SK-N-SH (cell line): ENCODE measurements at regions not wholly inside any gene's neighbourhood (a gene's known extent, or its start where the extent isn't known, plus 50 kb on each side); places are given as distances from the start of the nearest gene placed in this dataset.

Source experiments
- CTCF ChIA-PET: fragments of 300-600, 350-600 bp; formaldehyde crosslinking; extraction: SDS; loops from one replicate; lab custom pipeline; 2021; lab: Yijun Ruan, JAX
- POLR2A ChIA-PET: fragments of 350-600 bp; sonication (Branson Sonifier 250); formaldehyde crosslinking; extraction: SDS; loops from one replicate; lab custom pipeline; 2020; ENCODE audit warnings: antibody characterized with exemption, inconsistent platforms; lab: Yijun Ruan, JAX
- DNase-seq: peaks from one replicate; pipeline ENCODE4 v3.0.0; 2012
- H2AFZ ChIP-seq: fragments of 200-600 bp; sonication (generic); 2 replicates; pipeline ENCODE4 v1.8.1; 2016; ENCODE audit warnings: antibody characterized with exemption, mild to moderate bottlenecking, low read depth
- H3F3A ChIP-seq: fragments of 200-600 bp; sonication (generic); replicated peaks from 2 replicates; pipeline ENCODE3; 2016; ENCODE audit warnings: antibody characterized with exemption, mild to moderate bottlenecking; ENCODE audit not compliant: insufficient read depth
- H3K27ac ChIP-seq, 2 experiments: fragments of 200-500 bp in 1 of 2; fragments of 200-600 bp in 1 of 2; sonication (Bioruptor generic) in 1 of 2; sonication (generic), shearing (Covaris generic) in 1 of 2; 2 replicates each; pipeline versions ENCODE4 v1.5.1 to v1.6.1; 2014 to 2016; ENCODE audit warnings: low read depth in 2 of 2, inconsistent platforms in 1 of 2, low read length in 1 of 2, mild to moderate bottlenecking in 1 of 2, mixed read lengths in 1 of 2
- H3K27me3 ChIP-seq: fragments of 200-600 bp; sonication (generic), shearing (Covaris generic); 2 replicates; pipeline ENCODE4 v1.6.1; 2016; ENCODE audit warnings: mixed run types; ENCODE audit not compliant: insufficient read depth
- H3K36me3 ChIP-seq, 2 experiments: fragments of 200-500 bp in 1 of 2; fragments of 200-600 bp in 1 of 2; sonication (Bioruptor generic) in 1 of 2; sonication (generic) in 1 of 2; replicated peaks in 1 of 2; 2 replicates each; pipeline versions ENCODE3 to v1.5.1; 2014 to 2016; ENCODE audit warnings: low read length in 1 of 2, mild to moderate bottlenecking in 1 of 2; ENCODE audit not compliant: insufficient read depth in 2 of 2, control insufficient read depth in 1 of 2
- H3K4me1 ChIP-seq, 2 experiments: fragments of 200-500 bp in 1 of 2; fragments of 200-600 bp in 1 of 2; sonication (Bioruptor generic) in 1 of 2; sonication (generic), shearing (Covaris generic) in 1 of 2; 2 replicates each; pipeline versions ENCODE4 v1.5.1 to v1.6.1; 2014 to 2016; ENCODE audit warnings: low read depth in 1 of 2, low read length in 1 of 2, mixed run types in 1 of 2; ENCODE audit not compliant: insufficient read depth in 2 of 2, control insufficient read depth in 1 of 2
- H3K4me2 ChIP-seq: fragments of 200-600 bp; sonication (generic), shearing (Covaris generic); 2 replicates; pipeline ENCODE4 v1.6.1; 2017; ENCODE audit warnings: mixed run types
- H3K4me3 ChIP-seq, 2 experiments: fragments of 200-500 bp in 1 of 2; fragments of 200-600 bp in 1 of 2; sonication (Bioruptor generic) in 1 of 2; sonication (generic), shearing (Covaris generic) in 1 of 2; 2 replicates each; pipeline versions ENCODE4 v1.5.1 to v1.8.1; 2014 to 2016; ENCODE audit warnings: low read depth in 2 of 2, inconsistent platforms in 1 of 2, low read length in 1 of 2, mild to moderate bottlenecking in 1 of 2, mixed read lengths in 1 of 2, moderate library complexity in 1 of 2
- H3K79me2 ChIP-seq: fragments of 200-600 bp; sonication (generic); 2 replicates; pipeline ENCODE4 v1.8.1; 2017; ENCODE audit warnings: mild to moderate bottlenecking; ENCODE audit not compliant: insufficient read depth
- H3K9ac ChIP-seq: fragments of 200-600 bp; sonication (generic); 2 replicates; pipeline ENCODE4 v1.6.1; 2017; ENCODE audit warnings: mixed run types
- H3K9me2 ChIP-seq: fragments of 200-600 bp; sonication (generic); 2 replicates; pipeline ENCODE4 v1.6.1; 2017; ENCODE audit warnings: mixed run types
- H3K9me3 ChIP-seq: fragments of 200-600 bp; sonication (generic); 2 replicates; pipeline ENCODE4 v1.6.1; 2017; ENCODE audit warnings: mixed run types, mild to moderate bottlenecking, moderate library complexity
- H4K20me1 ChIP-seq: fragments of 200-600 bp; sonication (generic); 2 replicates; pipeline ENCODE4 v1.6.1; 2017; ENCODE audit warnings: mild to moderate bottlenecking, mixed run types; ENCODE audit not compliant: insufficient read depth
- ELF1 ChIP-seq: IDR thresholded peaks from 2 replicates; pipeline ENCODE4 v1.4.0; 2012
- EZH2phosphoT487 ChIP-seq: fragments of 200-600 bp; sonication (generic); IDR thresholded peaks from 2 replicates; pipeline ENCODE4 v1.6.1; 2017; ENCODE audit warnings: low read depth, mixed run types, mild to moderate bottlenecking, antibody characterized with exemption, moderate library complexity, borderline replicate concordance
- FOSL2 ChIP-seq: IDR thresholded peaks from 2 replicates; pipeline ENCODE4 v1.4.0; 2012; ENCODE audit warnings: low read depth, mild to moderate bottlenecking, moderate library complexity, borderline replicate concordance
- IRF3 ChIP-seq: fragments of 150-350 bp; IDR thresholded peaks from 2 replicates; pipeline ENCODE4 v1.6.1; 2016; ENCODE audit warnings: mild to moderate bottlenecking, low read depth, low read length
- JUND ChIP-seq: IDR thresholded peaks from 2 replicates; pipeline ENCODE4 v1.4.0; 2012
- NFIC ChIP-seq: IDR thresholded peaks from 2 replicates; pipeline ENCODE4 v1.4.0; 2012; ENCODE audit warnings: borderline replicate concordance
- RCOR1 ChIP-seq: fragments of 150-350 bp; IDR thresholded peaks from 2 replicates; pipeline ENCODE4 v1.6.1; 2017; ENCODE audit warnings: antibody characterized with exemption, low read length
- REST ChIP-seq: IDR thresholded peaks from 2 replicates; pipeline ENCODE4 v1.6.1; 2012; ENCODE audit warnings: mild to moderate bottlenecking, low read depth, low read length, moderate library complexity
- RXRA ChIP-seq: IDR thresholded peaks from 2 replicates; pipeline ENCODE4 v1.4.0; 2012; ENCODE audit warnings: low read depth, mild to moderate bottlenecking, borderline replicate concordance
- TEAD4 ChIP-seq: IDR thresholded peaks from 2 replicates; pipeline ENCODE4 v1.4.0; 2012; ENCODE audit warnings: mild to moderate bottlenecking, borderline replicate concordance; ENCODE audit not compliant: insufficient read depth
- YY1 ChIP-seq: IDR thresholded peaks from 2 replicates; pipeline ENCODE4 v1.4.0; 2012; ENCODE audit warnings: low read depth, mild to moderate bottlenecking
- ZBTB33 ChIP-seq: IDR thresholded peaks from 2 replicates; pipeline ENCODE4 v1.4.0; 2012; ENCODE audit warnings: low read depth, borderline replicate concordance
- WGBS: methylation state at CpG from one replicate; pipeline ENCODE4 v1.1.6; 2017; ENCODE audit warnings: low lambda C conversion rate; 5-methylcytosine and 5-hydroxymethylcytosine counted together
- TF ChIP-seq, protein P1 (sequence below): IDR thresholded peaks from 2 replicates; pipeline ENCODE4; 2012
- TF ChIP-seq, protein P2 (sequence below): IDR thresholded peaks from 2 replicates; pipeline ENCODE4 v1.4.0; 2012; ENCODE audit warnings: low read depth

DNA sequence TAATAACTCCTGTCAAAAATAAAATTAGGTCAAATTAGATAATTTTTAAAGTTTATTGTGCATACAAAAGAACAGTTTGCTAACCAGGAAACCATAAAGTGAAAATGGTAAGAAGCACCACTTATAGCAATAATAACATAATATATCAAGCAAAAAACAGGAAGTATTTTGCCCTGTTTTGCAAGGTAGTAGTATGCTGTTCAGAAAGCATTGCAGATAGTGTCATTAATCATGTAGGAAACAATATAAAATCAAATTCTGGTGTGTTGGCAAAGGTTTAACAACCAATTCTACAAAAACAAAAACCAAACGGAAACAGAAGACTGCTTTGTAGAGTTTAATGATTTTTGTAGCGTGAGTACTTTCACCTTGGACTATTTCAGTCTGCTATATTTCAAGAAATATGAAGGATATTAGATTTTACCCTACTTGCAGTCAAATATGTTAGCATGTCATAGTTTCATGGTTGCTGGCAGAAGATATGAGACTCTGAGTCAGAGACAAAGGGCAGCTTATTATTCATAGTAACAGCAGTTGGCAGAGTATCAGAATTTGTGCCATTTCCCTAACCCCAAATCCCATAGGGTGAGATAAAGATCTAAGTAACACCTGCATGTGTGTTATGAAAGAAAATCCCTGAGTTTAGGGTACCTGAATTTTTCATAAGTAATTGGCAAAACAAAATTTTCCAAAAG is 729.0 kb upstream of the BRINP3 start:
- no peaks in the 10 kb centered on the region for H3K9me3 ChIP-seq
- no peak for TF ChIP-seq EZH2phosphoT487
- no peak for TF ChIP-seq NFIC
- TF ChIP-seq YY1, result no peak
- TF ChIP-seq RXRA, result no peak
- TF ChIP-seq RCOR1, result no peak
- TF ChIP-seq, protein P1, sequence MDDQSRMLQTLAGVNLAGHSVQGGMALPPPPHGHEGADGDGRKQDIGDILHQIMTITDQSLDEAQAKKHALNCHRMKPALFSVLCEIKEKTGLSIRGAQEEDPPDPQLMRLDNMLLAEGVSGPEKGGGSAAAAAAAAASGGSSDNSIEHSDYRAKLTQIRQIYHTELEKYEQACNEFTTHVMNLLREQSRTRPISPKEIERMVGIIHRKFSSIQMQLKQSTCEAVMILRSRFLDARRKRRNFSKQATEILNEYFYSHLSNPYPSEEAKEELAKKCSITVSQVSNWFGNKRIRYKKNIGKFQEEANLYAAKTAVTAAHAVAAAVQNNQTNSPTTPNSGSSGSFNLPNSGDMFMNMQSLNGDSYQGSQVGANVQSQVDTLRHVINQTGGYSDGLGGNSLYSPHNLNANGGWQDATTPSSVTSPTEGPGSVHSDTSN, result no peak
- TF ChIP-seq IRF3, result no peak
- no peak for TF ChIP-seq FOSL2
- TF ChIP-seq, protein P2, sequence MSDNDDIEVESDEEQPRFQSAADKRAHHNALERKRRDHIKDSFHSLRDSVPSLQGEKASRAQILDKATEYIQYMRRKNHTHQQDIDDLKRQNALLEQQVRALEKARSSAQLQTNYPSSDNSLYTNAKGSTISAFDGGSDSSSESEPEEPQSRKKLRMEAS, result no peak
- no peak for TF ChIP-seq ELF1
- TF ChIP-seq ZBTB33, result no peak
- no peak for TF ChIP-seq REST
- TF ChIP-seq TEAD4, result no peak
- no peak for TF ChIP-seq JUND
- TF ChIP-seq, all 33 proteins: peak for 0
- no peaks in the 10 kb centered on the region for H3K4me1 ChIP-seq
- H4K20me1 ChIP-seq, result no peaks in the 10 kb centered on the region
- H3K4me3 ChIP-seq, result no peak overlapping the region; a peak in 1 of 4 replicates
- H3K9ac ChIP-seq, result no peak overlapping the region
- no peaks in the 10 kb centered on the region for H3K79me2 ChIP-seq
- H3K27me3 ChIP-seq, result no peaks in the 10 kb centered on the region
- 2% methylated on average over 2 of the region's 2 CpGs for WGBS
- CTCF ChIA-PET, result no interaction called here
- no peaks in the 10 kb centered on the region for H3F3A ChIP-seq
- no peak for DNase-seq
- no peak overlapping the region for H2AFZ ChIP-seq
- H3K36me3 ChIP-seq, result no peaks in the 10 kb centered on the region
- H3K4me2 ChIP-seq, result no peak overlapping the region
- no peaks in the 10 kb centered on the region for H3K9me2 ChIP-seq
- no peak overlapping the region for H3K27ac ChIP-seq
- POLR2A ChIA-PET, result no interaction called here
